ENCODE measurements at regions not wholly inside any gene's neighbourhood (a gene's known extent, or its start where the extent isn't known, plus 50 kb on each side); places are given as distances from the start of the nearest gene placed in this dataset.

- TF ChIP-seq CTCF (IDR thresholded peaks at IDR 0.05; ENCODE audit: low read depth, low read length) (no peak), EZH2phosphoT487 (IDR thresholded peaks at IDR 0.05; ENCODE audit: low read depth) (no peak)
- Histone ChIP-seq H3K79me2 (ENCODE audit: low read length) (no peaks in the 10 kb centered on the region), H4K20me1 (ENCODE audit: insufficient read depth, low read length) (no peaks in the 10 kb centered on the region), H2AFZ (ENCODE audit: low read depth, low read length) (no peak overlapping the region), H3K36me3 (replicated peaks; ENCODE audit: low read depth, low read length) (no peaks in the 10 kb centered on the region), H3K4me1 (ENCODE audit: low read length) (no peaks in the 10 kb centered on the region), H3K27me3 (ENCODE audit: low read depth, low read length) (no peaks in the 10 kb centered on the region; the same call in 1 of the 2 replicates), H3K4me3 (ENCODE audit: low read length) (no peak overlapping the region), H3K9me3 (ENCODE audit: insufficient read depth, low read length) (no peaks in the 10 kb centered on the region), H3K9ac (ENCODE audit: low read length) (no peak overlapping the region), H3K4me2 (ENCODE audit: low read length) (no peak overlapping the region), H3K27ac (ENCODE audit: low read length) (no peak overlapping the region)
These were observed 250.6 kb upstream of the NPVF start for GRCh38 chr7:25478925-25479324.

GRCh38 chr7:25481891-25482290 is 253.6 kb upstream of the NPVF start:
- no peak overlapping the region for H3K4me2 ChIP-seq (ENCODE audit: low read length)
- TF ChIP-seq CTCF (IDR thresholded peaks at IDR 0.05; ENCODE audit: low read depth, low read length) (no peak), EZH2phosphoT487 (IDR thresholded peaks at IDR 0.05; ENCODE audit: low read depth) (no peak)
- no peaks in the 10 kb centered on the region for H3K4me1 ChIP-seq (ENCODE audit: low read length)
- no peak overlapping the region for H3K4me3 ChIP-seq (ENCODE audit: low read length)
- H4K20me1 ChIP-seq (ENCODE audit: insufficient read depth, low read length), result no peaks in the 10 kb centered on the region
- H3K36me3 ChIP-seq (replicated peaks; ENCODE audit: low read depth, low read length), result no peaks in the 10 kb centered on the region
- H3K9me3 ChIP-seq (ENCODE audit: insufficient read depth, low read length), result no peaks in the 10 kb centered on the region
- no peaks in the 10 kb centered on the region for H3K79me2 ChIP-seq (ENCODE audit: low read length)
- H3K27ac ChIP-seq (ENCODE audit: low read length), result no peak overlapping the region
- H3K27me3 ChIP-seq (ENCODE audit: low read depth, low read length), result peaks cover 18% of the 10 kb centered on the region
- no peak overlapping the region for H3K9ac ChIP-seq (ENCODE audit: low read length)
- no peak overlapping the region for H2AFZ ChIP-seq (ENCODE audit: low read depth, low read length)

- no peak for TF ChIP-seq EZH2phosphoT487 (IDR thresholded peaks at IDR 0.05; ENCODE audit: low read depth)
- TF ChIP-seq CTCF (IDR thresholded peaks at IDR 0.05; ENCODE audit: low read depth, low read length), result no peak
These were observed 254.3 kb upstream of the NPVF start for GRCh38 chr7:25482631-25483030.

GRCh38 chr7:25485026-25485425 is 256.7 kb upstream of the NPVF start:
- Histone ChIP-seq H3K4me1 (ENCODE audit: low read length) (no peaks in the 10 kb centered on the region), H3K79me2 (ENCODE audit: low read length) (no peaks in the 10 kb centered on the region), H3K4me3 (ENCODE audit: low read length) (no peak overlapping the region), H3K4me2 (ENCODE audit: low read length) (no peak overlapping the region), H3K36me3 (replicated peaks; ENCODE audit: low read depth, low read length) (no peaks in the 10 kb centered on the region), H3K27ac (ENCODE audit: low read length) (no peak overlapping the region), H2AFZ (ENCODE audit: low read depth, low read length) (no peak overlapping the region), H3K27me3 (ENCODE audit: low read depth, low read length) (peaks cover 20% of the 10 kb centered on the region), H3K9me3 (ENCODE audit: insufficient read depth, low read length) (no peaks in the 10 kb centered on the region), H4K20me1 (ENCODE audit: insufficient read depth, low read length) (no peaks in the 10 kb centered on the region), H3K9ac (ENCODE audit: low read length) (no peak overlapping the region)
- TF ChIP-seq EZH2phosphoT487 (IDR thresholded peaks at IDR 0.05; ENCODE audit: low read depth) (no peak), CTCF (IDR thresholded peaks at IDR 0.05; ENCODE audit: low read depth, low read length) (no peak)

More at GRCh38 chr7:25482631-25483030, 254.3 kb upstream of the NPVF start:
- Histone ChIP-seq H3K27ac (ENCODE audit: low read length) (no peak overlapping the region), H3K9me3 (ENCODE audit: insufficient read depth, low read length) (no peaks in the 10 kb centered on the region), H3K9ac (ENCODE audit: low read length) (no peak overlapping the region), H2AFZ (ENCODE audit: low read depth, low read length) (no peak overlapping the region), H3K79me2 (ENCODE audit: low read length) (no peaks in the 10 kb centered on the region), H3K4me3 (ENCODE audit: low read length) (no peak overlapping the region), H3K4me2 (ENCODE audit: low read length) (no peak overlapping the region), H3K4me1 (ENCODE audit: low read length) (no peaks in the 10 kb centered on the region), H4K20me1 (ENCODE audit: insufficient read depth, low read length) (no peaks in the 10 kb centered on the region), H3K27me3 (ENCODE audit: low read depth, low read length) (peaks cover 20% of the 10 kb centered on the region), H3K36me3 (replicated peaks; ENCODE audit: low read depth, low read length) (no peaks in the 10 kb centered on the region)

Measured in OCI-LY3 (cell line).